ENCODE measurements at regions not wholly inside any gene's neighbourhood (a gene's known extent, or its start where the extent isn't known, plus 50 kb on each side); places are given as distances from the start of the nearest gene placed in this dataset.

DNA sequence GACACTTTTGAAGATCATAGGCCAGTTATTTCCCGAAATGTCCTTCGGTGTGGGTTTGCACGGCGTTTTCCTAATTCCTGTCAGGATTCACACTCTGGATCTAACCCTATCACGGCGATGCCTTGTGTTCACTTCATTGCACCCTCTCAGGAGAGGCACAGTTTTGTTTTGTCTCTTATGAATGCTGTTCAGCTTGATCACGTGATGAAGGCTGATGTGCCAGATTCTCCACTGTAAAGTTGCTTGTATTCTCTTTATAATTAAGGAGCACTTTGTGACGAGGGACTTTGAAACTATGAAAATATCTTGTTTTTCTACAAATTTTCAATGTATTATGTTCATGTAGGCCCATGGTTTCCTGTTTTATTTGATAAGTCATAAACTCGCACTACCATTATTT is 568.1 kb downstream of the ACTR3B start:
- Mint-ChIP-seq H3K27ac (no peak overlapping the region), H3K9me3 (peaks cover 0 to 25% (median 6%) of the 10 kb centered on the region in 8 donors), H3K27me3 (no peaks in the 10 kb centered on the region), H3K4me3 (no peak overlapping the region), H3K4me1 (no peaks in the 10 kb centered on the region), H3K36me3 (no peaks in the 10 kb centered on the region)
- ChIA-PET POLR2A (ENCODE audit: partially characterized antibody) (no interaction called here), CTCF (ENCODE audit: partially characterized antibody) (no interaction called here)
- Histone ChIP-seq H3K4me1 (ENCODE audit: insufficient read depth, low read length) (no peaks in the 10 kb centered on the region), H3K27me3 (ENCODE audit: insufficient read depth, low read length) (no peaks in the 10 kb centered on the region), H3K9me3 (ENCODE audit: control insufficient read depth in 1 of 2, low read length in 2 of 2) (no peaks in the 10 kb centered on the region), H3K27ac (ENCODE audit: low read depth, low read length) (no peak overlapping the region), H3K4me3 (ENCODE audit: low read length in 2 of 2) (no peak overlapping the region), H3K36me3 (ENCODE audit: insufficient read depth, low read length) (no peaks in the 10 kb centered on the region)
- DNase-seq = no peak
- intact Hi-C loops (cut with micrococcal nuclease) = no loop called here

DNA sequence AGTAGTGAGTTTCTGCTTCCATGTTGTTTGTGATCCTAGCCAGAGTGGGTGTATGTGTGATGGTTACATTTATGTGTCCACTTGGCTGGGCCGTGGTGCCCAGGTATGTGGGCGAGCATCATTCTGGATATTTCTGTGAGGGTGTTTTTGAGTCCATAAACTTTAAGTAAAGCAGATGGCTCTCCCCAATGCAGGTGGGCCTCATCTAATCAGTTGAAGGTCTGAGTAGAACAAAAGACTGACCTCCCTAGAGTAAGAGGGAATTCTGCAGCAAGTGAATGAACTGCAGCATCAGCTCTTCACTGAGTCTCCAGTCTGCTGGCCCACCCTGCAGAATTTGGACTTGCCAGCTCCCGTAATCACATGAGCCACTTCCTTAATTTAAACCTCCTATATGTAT is 571.9 kb downstream of the ACTR3B start:
- no peak overlapping the region for H3K4me3 ChIP-seq (ENCODE audit: low read length in 2 of 2)
- no peaks in the 10 kb centered on the region for H3K4me1 ChIP-seq (ENCODE audit: insufficient read depth, low read length)
- H3K27me3 Mint-ChIP-seq = no peaks in the 10 kb centered on the region
- H3K27ac Mint-ChIP-seq = no peak overlapping the region
- ChIA-PET POLR2A (ENCODE audit: partially characterized antibody) (no interaction called here), CTCF (ENCODE audit: partially characterized antibody) (no interaction called here)
- peaks cover 0 to 26% (median 4%) of the 10 kb centered on the region in 8 donors for H3K9me3 Mint-ChIP-seq
- H3K4me1 Mint-ChIP-seq = no peaks in the 10 kb centered on the region
- H3K36me3 Mint-ChIP-seq = no peaks in the 10 kb centered on the region
- intact Hi-C loops (cut with micrococcal nuclease) = no loop called here
- no peak overlapping the region for H3K27ac ChIP-seq (ENCODE audit: low read depth, low read length)
- H3K36me3 ChIP-seq (ENCODE audit: insufficient read depth, low read length) = no peaks in the 10 kb centered on the region
- H3K9me3 ChIP-seq (ENCODE audit: control insufficient read depth in 1 of 2, low read length in 2 of 2) = no peaks in the 10 kb centered on the region
- no peak overlapping the region for H3K4me3 Mint-ChIP-seq
- DNase-seq = no peak
- H3K27me3 ChIP-seq (ENCODE audit: insufficient read depth, low read length) = no peaks in the 10 kb centered on the region

DNA sequence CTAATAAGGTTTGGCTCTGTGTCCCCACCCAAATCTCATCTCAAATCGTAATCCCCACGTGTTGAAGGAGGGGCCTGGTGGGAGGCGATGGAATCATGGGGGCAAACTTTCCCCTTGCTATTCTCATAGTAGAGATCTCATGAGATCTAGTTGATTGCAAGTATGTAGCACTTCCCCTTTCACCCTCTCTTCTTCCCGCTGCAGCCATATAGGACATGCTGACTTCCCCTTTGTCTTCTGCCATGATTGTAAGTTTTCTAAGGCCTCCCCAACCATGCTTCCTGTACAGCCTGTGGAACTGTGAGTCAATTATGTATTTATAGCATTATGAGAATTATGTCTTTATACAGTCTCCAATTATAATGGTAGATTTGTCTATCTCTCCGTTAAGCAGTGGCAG is 594.5 kb downstream of the ACTR3B start:
- CTCF ChIA-PET (ENCODE audit: partially characterized antibody) = no interaction called here

GRCh38 chr7:153370092-153370491 is 610.5 kb downstream of the ACTR3B start:
- ChIA-PET POLR2A (ENCODE audit: partially characterized antibody) (no interaction called here), CTCF (ENCODE audit: partially characterized antibody) (no interaction called here)
- Histone ChIP-seq H3K36me3 (ENCODE audit: insufficient read depth, low read length) (no peaks in the 10 kb centered on the region), H3K27ac (ENCODE audit: low read depth, low read length) (no peak overlapping the region), H3K4me3 (ENCODE audit: low read length in 2 of 2) (no peak overlapping the region), H3K27me3 (ENCODE audit: insufficient read depth, low read length) (no peaks in the 10 kb centered on the region), H3K9me3 (ENCODE audit: control insufficient read depth in 1 of 2, low read length in 2 of 2) (peaks cover 0 to 14% of the 10 kb centered on the region in 2 donors), H3K4me1 (ENCODE audit: insufficient read depth, low read length) (no peaks in the 10 kb centered on the region)
- Mint-ChIP-seq H3K9me3 (peaks cover 4 to 23% (median 17%) of the 10 kb centered on the region in 8 donors), H3K4me1 (no peaks in the 10 kb centered on the region), H3K27me3 (no peaks in the 10 kb centered on the region), H3K36me3 (peaks cover 0 to 5% of the 10 kb centered on the region in 2 donors), H3K4me3 (no peak overlapping the region), H3K27ac (no peak overlapping the region)
- intact Hi-C loops (cut with micrococcal nuclease) = no loop called here
- no peak for DNase-seq

More for the DNA sequence above, 594.5 kb downstream of the ACTR3B start:
- no peak overlapping the region for H3K4me3 Mint-ChIP-seq
- H3K27me3 Mint-ChIP-seq = no peaks in the 10 kb centered on the region
- no peak for DNase-seq
- H3K27ac Mint-ChIP-seq = no peak overlapping the region
- POLR2A ChIA-PET (ENCODE audit: partially characterized antibody) = no interaction called here
- no peaks in the 10 kb centered on the region for H3K27me3 ChIP-seq (ENCODE audit: insufficient read depth, low read length)
- no peaks in the 10 kb centered on the region for H3K4me1 ChIP-seq (ENCODE audit: insufficient read depth, low read length)
- H3K36me3 ChIP-seq (ENCODE audit: insufficient read depth, low read length) = no peaks in the 10 kb centered on the region
- no peaks in the 10 kb centered on the region for H3K4me1 Mint-ChIP-seq
- H3K36me3 Mint-ChIP-seq = no peaks in the 10 kb centered on the region
- H3K4me3 ChIP-seq (ENCODE audit: low read length in 2 of 2) = no peak overlapping the region
- H3K9me3 Mint-ChIP-seq = peaks cover 0 to 9% (median 5%) of the 10 kb centered on the region in 8 donors
- H3K27ac ChIP-seq (ENCODE audit: low read depth, low read length) = no peak overlapping the region
- H3K9me3 ChIP-seq (ENCODE audit: control insufficient read depth in 1 of 2, low read length in 2 of 2) = no peaks in the 10 kb centered on the region
- intact Hi-C loops (cut with micrococcal nuclease) = no loop called here

GRCh38 chr7:153380636-153381035 is 621.1 kb downstream of the ACTR3B start:
- Histone ChIP-seq H3K4me3 (ENCODE audit: low read length in 2 of 2) (no peak overlapping the region), H3K4me1 (ENCODE audit: insufficient read depth, low read length) (no peaks in the 10 kb centered on the region), H3K9me3 (ENCODE audit: control insufficient read depth in 1 of 2, low read length in 2 of 2) (no peaks in the 10 kb centered on the region), H3K27ac (ENCODE audit: low read depth, low read length) (no peak overlapping the region), H3K36me3 (ENCODE audit: insufficient read depth, low read length) (no peaks in the 10 kb centered on the region), H3K27me3 (ENCODE audit: insufficient read depth, low read length) (no peaks in the 10 kb centered on the region)
- Mint-ChIP-seq H3K27me3 (peaks cover 0 to 2% of the 10 kb centered on the region in 2 donors), H3K4me3 (no peak overlapping the region), H3K9me3 (peaks cover 0 to 8% (median 2%) of the 10 kb centered on the region in 8 donors), H3K36me3 (no peaks in the 10 kb centered on the region), H3K27ac (no peak overlapping the region), H3K4me1 (no peaks in the 10 kb centered on the region)
- no peak for DNase-seq
- CTCF ChIA-PET (ENCODE audit: partially characterized antibody) = no interaction called here
- POLR2A ChIA-PET (ENCODE audit: partially characterized antibody) = no interaction called here
- intact Hi-C loops (cut with micrococcal nuclease) = no loop called here

GRCh38 chr7:153381275-153382040 is 621.9 kb downstream of the ACTR3B start:
- H3K9me3 Mint-ChIP-seq = peaks cover 0 to 8% (median 3%) of the 10 kb centered on the region in 8 donors
- no peak overlapping the region for H3K4me3 Mint-ChIP-seq
- DNase-seq = no peak
- no peak overlapping the region for H3K27ac Mint-ChIP-seq
- no peaks in the 10 kb centered on the region for H3K36me3 ChIP-seq (ENCODE audit: insufficient read depth, low read length)
- ChIA-PET CTCF (ENCODE audit: partially characterized antibody) (no interaction called here), POLR2A (ENCODE audit: partially characterized antibody) (no interaction called here)
- no peak overlapping the region for H3K4me3 ChIP-seq (ENCODE audit: low read length in 2 of 2)
- H3K27me3 Mint-ChIP-seq = peaks cover 0 to 2% of the 10 kb centered on the region in 2 donors
- H3K27ac ChIP-seq (ENCODE audit: low read depth, low read length) = no peak overlapping the region
- no peaks in the 10 kb centered on the region for H3K27me3 ChIP-seq (ENCODE audit: insufficient read depth, low read length)
- intact Hi-C loops (cut with micrococcal nuclease) = no loop called here
- H3K9me3 ChIP-seq (ENCODE audit: control insufficient read depth in 1 of 2, low read length in 2 of 2) = no peaks in the 10 kb centered on the region
- no peaks in the 10 kb centered on the region for H3K4me1 ChIP-seq (ENCODE audit: insufficient read depth, low read length)
- H3K36me3 Mint-ChIP-seq = no peaks in the 10 kb centered on the region
- no peaks in the 10 kb centered on the region for H3K4me1 Mint-ChIP-seq

DNA sequence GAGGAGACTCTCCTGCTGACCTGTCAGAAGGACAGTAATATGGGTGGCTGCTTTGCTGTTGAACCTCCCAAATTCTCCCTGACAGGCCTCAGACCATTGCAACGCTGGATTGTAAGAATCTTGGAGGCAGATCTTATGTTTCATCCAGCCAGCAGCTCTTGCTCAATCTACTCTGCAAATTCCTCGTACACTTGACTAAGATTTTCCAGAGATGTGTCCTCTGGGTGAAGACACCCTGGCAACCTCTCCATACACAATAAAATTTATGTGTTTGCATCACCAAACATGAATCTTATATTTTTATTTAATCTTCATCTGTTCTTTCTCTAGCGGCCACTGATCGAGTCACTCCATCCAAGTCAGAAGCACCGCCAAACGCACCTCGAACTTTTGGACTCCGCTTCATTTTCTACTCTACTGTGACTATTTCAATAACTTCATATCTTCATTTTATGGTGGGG is 623.1 kb downstream of the ACTR3B start:
- Mint-ChIP-seq H3K9me3 (peaks cover 2 to 7% (median 4%) of the 10 kb centered on the region in 8 donors), H3K4me3 (no peak overlapping the region), H3K4me1 (no peaks in the 10 kb centered on the region), H3K27me3 (peaks cover 0 to 2% of the 10 kb centered on the region in 2 donors), H3K27ac (no peak overlapping the region), H3K36me3 (no peaks in the 10 kb centered on the region)
- DNase-seq = no peak
- H3K27me3 ChIP-seq (ENCODE audit: insufficient read depth, low read length) = no peaks in the 10 kb centered on the region
- ChIA-PET CTCF (ENCODE audit: partially characterized antibody) (no interaction called here), POLR2A (ENCODE audit: partially characterized antibody) (no interaction called here)
- H3K9me3 ChIP-seq (ENCODE audit: control insufficient read depth in 1 of 2, low read length in 2 of 2) = no peaks in the 10 kb centered on the region
- H3K4me1 ChIP-seq (ENCODE audit: insufficient read depth, low read length) = no peaks in the 10 kb centered on the region
- H3K36me3 ChIP-seq (ENCODE audit: insufficient read depth, low read length) = no peaks in the 10 kb centered on the region
- H3K27ac ChIP-seq (ENCODE audit: low read depth, low read length) = no peak overlapping the region
- intact Hi-C loops (cut with micrococcal nuclease) = no loop called here
- H3K4me3 ChIP-seq (ENCODE audit: low read length in 2 of 2) = no peak overlapping the region

Data from CD4-positive, alpha-beta memory T cell (primary cell).